SKM-1 treated with dmso at 0.1 percent for 144 hours (cell line): ENCODE measurements at regions not wholly inside any gene's neighbourhood (a gene's known extent, or its start where the extent isn't known, plus 50 kb on each side); places are given as distances from the start of the nearest gene placed in this dataset.
"Not testable (repeated sequence)": the region's sequence is repeated elsewhere in the genome, so short reads cannot be mapped to it uniquely, and the experiment has no call there.

Source experiments
- DNase-seq: peaks from one replicate; lab custom pipeline; 2025; ENCODE audit not compliant: unreplicated experiment; lab: John Stamatoyannopoulos, UW

- DNase-seq: not testable (repeated sequence)
Measured at GRCh38 chr15:85263842-85264440, 116.5 kb upstream of the AKAP13 start.

- not testable (repeated sequence) for DNase-seq
Measured at GRCh38 chr15:85264614-85265190, 115.7 kb upstream of the AKAP13 start.

- DNase-seq: not testable (repeated sequence)
Measured at GRCh38 chr15:85267158-85267857, 113.1 kb upstream of the AKAP13 start.

- no peak for DNase-seq
Measured at GRCh38 chr15:85274315-85275050, 105.9 kb upstream of the AKAP13 start.

- DNase-seq: no peak
Measured at GRCh38 chr15:85276508-85276907, 103.9 kb upstream of the AKAP13 start.

- no peak for DNase-seq
Measured at GRCh38 chr15:85276921-85277320, 103.5 kb upstream of the AKAP13 start.

- no peak for DNase-seq
Measured at GRCh38 chr15:85277847-85278370, 102.5 kb upstream of the AKAP13 start.

- DNase-seq: no peak
Measured at GRCh38 chr15:85280203-85280602, 100.2 kb upstream of the AKAP13 start.

GRCh38 chr15:85281293-85281882, 99.0 kb upstream of the AKAP13 start:
- no peak for DNase-seq

- no peak for DNase-seq
Measured at GRCh38 chr15:85282504-85283115, 97.8 kb upstream of the AKAP13 start.

GRCh38 chr15:85283815-85284214, 96.6 kb upstream of the AKAP13 start:
- not testable (repeated sequence) for DNase-seq

- DNase-seq: no peak
Measured at GRCh38 chr15:85284497-85284896, 95.9 kb upstream of the AKAP13 start.

- no peak for DNase-seq
Measured at GRCh38 chr15:85289677-85290365, 90.6 kb upstream of the AKAP13 start.

- DNase-seq: not testable (repeated sequence)
Measured at GRCh38 chr15:85292583-85292982, 87.8 kb upstream of the AKAP13 start.

GRCh38 chr15:85296615-85297402, 83.6 kb upstream of the AKAP13 start:
- peak; percentile 82 for DNase-seq

- no peak for DNase-seq
Measured at GRCh38 chr15:85297537-85297936, 82.9 kb upstream of the AKAP13 start.

- DNase-seq: no peak
Measured at GRCh38 chr15:85298366-85298765, 82.0 kb upstream of the AKAP13 start.

- no peak for DNase-seq
Measured at GRCh38 chr15:85298941-85299340, 81.5 kb upstream of the AKAP13 start.

GRCh38 chr15:85302271-85302670, 78.1 kb upstream of the AKAP13 start:
- no peak for DNase-seq
